ENCODE measurements at regions not wholly inside any gene's neighbourhood (a gene's known extent, or its start where the extent isn't known, plus 50 kb on each side); places are given as distances from the start of the nearest gene placed in this dataset.
"Not testable (repeated sequence)": the region's sequence is repeated elsewhere in the genome, so short reads cannot be mapped to it uniquely, and the experiment has no call there.

DNA sequence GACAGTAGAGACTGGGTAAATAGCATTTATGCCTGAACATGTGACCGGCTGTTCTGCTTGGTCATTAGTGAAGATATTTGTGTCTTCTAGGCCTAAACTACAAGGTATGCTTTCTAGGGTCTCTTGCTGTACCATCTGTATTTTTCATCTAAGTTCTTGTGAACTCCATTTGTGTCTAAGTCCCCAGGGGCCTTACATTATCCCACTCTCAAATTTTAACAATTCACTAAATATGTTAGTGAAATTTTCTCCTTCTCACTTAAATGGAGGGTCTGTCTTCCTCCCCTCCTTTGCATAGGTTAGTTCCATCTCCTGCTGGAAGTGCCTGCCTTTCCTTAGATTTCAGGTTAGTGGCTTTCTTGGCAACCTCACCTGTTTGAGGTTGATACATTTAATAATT, 382.6 kb downstream of the RAD51AP2 start:
- no peak for DNase-seq (ENCODE audit: low spot score)

GRCh38 chr2:17133052-17133671, 385.1 kb downstream of the RAD51AP2 start:
- DNase-seq (ENCODE audit: low spot score): no peak

DNA sequence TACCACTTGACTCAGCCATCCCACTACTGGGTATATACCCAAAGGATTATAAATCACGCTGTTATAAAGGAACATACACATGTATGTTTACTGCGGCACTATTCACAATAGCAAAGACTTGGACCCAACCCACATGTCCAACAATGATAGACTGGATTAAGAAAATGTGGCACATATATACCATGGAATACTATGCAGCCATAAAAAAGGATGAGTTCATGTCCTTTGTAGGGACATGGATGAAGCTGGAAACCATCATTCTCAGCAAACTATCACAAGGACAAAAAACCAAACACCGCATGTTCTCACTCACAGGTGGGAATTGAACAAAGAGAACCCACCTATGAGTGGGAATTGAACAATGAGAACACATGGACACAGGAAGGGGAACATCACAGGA, 387.6 kb downstream of the RAD51AP2 start:
- DNase-seq (ENCODE audit: low spot score): not testable (repeated sequence)

DNA sequence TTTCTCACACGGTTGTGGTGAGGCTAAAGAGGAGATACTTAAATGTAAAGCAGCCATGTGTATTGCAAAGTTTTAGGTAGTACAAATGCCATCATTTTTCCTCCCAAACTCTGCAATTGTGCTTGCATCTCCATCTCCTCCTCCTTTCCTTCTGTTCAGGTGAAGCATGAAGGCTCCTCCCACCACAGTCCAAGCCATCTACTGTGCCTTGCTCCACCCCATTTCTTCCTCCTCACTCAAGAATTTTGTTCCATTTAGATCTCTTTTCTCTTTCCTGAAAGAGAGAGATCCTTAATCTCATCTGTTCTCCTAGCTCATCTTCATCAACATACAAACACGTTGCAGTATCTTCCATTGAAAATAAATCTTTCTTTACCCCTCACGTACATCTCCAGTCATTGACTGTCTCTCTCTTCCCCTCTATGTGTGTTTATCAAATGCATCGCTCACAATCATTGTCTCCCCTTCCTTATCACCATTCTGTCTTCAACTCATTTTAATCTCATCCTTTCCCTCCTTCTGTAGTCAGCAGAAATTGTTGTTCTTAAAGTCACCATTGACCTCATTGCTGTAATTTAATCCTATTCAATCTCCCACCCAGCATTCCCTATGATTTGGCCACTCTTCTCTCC, 392.1 kb downstream of the RAD51AP2 start:
- DNase-seq (ENCODE audit: low spot score): no peak

GRCh38 chr2:17124575-17125318, 393.5 kb downstream of the RAD51AP2 start:
- DNase-seq (ENCODE audit: low spot score): no peak

DNA sequence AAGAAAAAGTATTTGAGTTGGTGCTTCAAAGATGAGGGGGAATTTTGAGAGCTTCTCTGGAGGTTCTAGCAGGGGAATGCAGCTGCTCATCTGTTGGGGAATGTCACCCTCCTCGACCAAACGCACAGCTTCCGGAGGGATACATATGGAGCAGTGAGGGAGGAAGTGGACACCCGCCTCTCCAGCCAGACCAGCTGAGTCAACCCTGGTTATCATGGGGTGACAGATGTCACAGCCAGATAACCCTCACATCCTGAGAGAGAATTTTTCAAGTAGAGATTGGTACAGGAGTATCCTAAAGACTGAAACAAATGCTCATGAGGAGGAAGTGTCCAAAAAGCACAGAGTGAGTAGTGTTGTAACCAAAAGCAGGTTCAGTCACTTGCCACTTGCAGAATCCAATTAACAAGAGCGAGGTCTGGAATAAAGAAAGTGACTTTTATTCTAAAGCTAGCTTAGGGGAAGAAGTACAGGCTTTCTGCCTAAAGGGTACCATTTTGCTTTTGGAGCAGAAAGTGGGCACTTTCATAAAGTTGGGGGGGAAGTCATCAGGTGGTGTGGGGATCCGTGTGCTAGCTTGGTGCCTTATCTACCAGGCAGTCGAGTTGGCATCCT, 395.2 kb downstream of the RAD51AP2 start:
- DNase-seq (ENCODE audit: low spot score): no peak

GRCh38 chr2:17115466-17115865, 402.8 kb downstream of the RAD51AP2 start:
- no peak for DNase-seq (ENCODE audit: low spot score)

GRCh38 chr2:17115042-17115441, 403.2 kb downstream of the RAD51AP2 start:
- no peak for DNase-seq (ENCODE audit: low spot score)

DNA sequence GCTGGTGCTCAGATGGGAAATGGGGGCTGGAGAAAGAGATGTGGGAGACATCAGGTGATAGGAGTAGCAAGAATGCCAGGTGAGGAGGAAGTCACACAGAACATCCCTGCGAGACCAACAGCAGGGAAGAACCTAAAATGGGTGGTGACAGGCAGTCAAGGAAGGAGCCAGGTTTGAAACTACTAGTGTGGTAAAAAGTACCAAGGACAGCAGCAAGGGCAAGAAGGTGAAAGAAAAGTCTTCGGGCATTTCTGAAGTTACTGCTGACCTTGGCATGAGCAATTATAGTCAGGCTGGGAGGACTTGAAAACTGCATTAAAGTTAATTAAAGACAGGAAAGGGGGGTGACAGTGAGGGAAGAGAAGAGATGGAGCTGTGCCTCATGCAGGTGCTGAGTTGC, 410.4 kb downstream of the RAD51AP2 start:
- no peak for DNase-seq (ENCODE audit: low spot score)

GRCh38 chr2:17107151-17107550, 411.1 kb downstream of the RAD51AP2 start:
- no peak for DNase-seq (ENCODE audit: low spot score)

DNA sequence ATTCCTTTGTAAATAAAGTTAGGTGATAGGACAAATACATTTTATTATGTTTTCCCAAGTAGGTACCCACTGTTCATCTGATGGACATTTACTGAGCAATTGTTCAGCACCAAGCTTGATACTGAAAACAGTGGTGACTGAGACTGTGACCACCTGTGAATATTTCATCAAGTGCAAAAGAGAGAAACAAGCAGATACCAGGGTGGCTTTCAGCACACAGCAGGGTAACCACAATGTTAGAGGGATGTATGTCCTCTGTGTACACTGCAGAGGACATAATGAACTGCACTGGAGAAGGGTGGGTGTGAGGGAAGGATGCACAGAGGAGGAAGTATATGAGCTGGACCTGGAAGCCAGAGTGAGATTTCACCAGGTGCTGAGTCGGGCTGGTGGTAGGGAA, 411.8 kb downstream of the RAD51AP2 start:
- DNase-seq (ENCODE audit: low spot score): no peak

DNA sequence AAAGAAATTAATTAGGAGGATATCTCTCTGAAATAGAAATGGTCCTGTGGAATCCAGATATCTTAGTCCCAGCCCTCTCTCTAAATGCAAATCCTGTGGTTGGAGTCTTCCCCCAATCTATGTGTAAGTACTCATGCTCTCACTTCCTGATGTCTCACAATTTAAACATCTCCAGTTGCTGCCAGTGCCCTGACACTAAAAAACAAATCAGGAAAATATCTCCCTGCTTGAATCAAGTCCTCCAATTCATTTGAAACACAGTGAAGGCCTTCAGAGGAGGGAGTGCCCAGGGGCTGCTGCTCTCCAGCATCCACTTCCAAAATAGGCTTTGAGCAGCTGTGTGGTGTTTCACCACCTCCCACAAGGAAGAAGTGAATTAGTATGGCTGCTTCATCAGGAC, 413.8 kb downstream of the RAD51AP2 start:
- DNase-seq (ENCODE audit: low spot score): no peak

GRCh38 chr2:17101596-17101995, 416.6 kb downstream of the RAD51AP2 start:
- no peak for DNase-seq (ENCODE audit: low spot score)

DNA sequence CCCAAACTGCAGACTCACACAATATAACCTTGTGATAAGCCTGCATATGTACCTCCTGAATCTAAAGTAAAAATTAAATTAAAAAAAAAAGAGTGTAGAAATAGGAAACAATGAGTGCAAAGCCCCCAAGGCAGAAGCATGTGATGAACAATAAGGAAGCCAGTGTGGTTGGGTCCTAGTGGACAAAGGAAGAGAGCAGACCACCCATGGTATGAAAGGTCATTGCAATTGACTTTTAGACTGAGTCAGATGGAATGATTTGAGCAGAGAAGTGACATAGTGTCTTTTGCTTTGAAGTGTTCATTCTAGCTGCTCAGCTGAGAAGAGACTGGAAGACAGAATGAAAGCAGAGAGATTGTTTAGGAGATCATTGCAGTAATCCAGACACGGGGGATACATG, 417.1 kb downstream of the RAD51AP2 start:
- no peak for DNase-seq (ENCODE audit: low spot score)

GRCh38 chr2:17095340-17095739, 422.9 kb downstream of the RAD51AP2 start:
- DNase-seq (ENCODE audit: low spot score): no peak

GRCh38 chr2:17093712-17094111, 424.5 kb downstream of the RAD51AP2 start:
- DNase-seq (ENCODE audit: low spot score): no peak

DNA sequence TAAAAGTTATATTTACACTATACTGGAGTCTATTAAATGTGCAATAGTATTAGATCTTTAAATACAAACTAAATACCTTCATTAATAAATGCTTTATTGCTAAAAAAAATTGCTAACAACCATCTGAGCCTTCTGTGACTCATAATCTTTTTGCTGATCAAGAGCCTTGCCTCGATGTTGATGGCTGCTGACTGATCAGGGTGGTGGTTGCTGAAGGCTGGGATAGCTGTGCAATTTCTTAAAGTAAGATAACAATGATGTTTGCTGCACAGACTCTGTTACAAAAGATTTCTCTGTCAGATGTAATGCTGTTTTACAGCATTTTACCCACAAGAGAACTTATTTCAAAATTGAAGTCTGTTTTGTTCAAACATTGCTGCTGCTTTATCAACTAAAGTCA, 421.4 kb upstream of the CYRIA start:
- no peak for DNase-seq (ENCODE audit: low spot score)

GRCh38 chr2:17085546-17086202, 420.0 kb upstream of the CYRIA start:
- DNase-seq (ENCODE audit: low spot score): no peak

DNA sequence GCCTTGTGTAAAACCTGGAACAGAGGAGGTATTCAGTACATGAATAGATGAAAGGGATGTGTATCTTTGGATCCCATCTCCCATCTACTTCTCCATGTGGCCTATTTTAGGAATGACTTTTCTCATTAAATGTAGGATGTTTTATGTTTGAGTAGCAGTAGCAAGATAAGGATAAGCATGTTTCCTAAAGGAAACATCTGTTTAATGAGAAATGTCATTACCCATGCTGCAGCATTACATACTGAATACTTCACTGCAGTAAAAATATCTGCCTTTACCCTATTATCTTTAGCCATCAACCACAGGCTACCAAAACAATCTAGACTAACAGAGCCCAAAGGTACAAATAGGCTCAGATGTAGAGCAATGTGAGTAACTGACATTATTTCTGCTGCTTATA, 419.2 kb upstream of the CYRIA start:
- no peak for DNase-seq (ENCODE audit: low spot score)

GRCh38 chr2:17083902-17084301, 418.3 kb upstream of the CYRIA start:
- DNase-seq (ENCODE audit: low spot score): no peak

GRCh38 chr2:17079262-17079661, 413.6 kb upstream of the CYRIA start:
- DNase-seq (ENCODE audit: low spot score): no peak

GRCh38 chr2:17076533-17076932, 410.9 kb upstream of the CYRIA start:
- DNase-seq (ENCODE audit: low spot score): no peak
